Lower lobe of right lung (tissue), 2 donors: ENCODE measurements at regions not wholly inside any gene's neighbourhood (a gene's known extent, or its start where the extent isn't known, plus 50 kb on each side); places are given as distances from the start of the nearest gene placed in this dataset.

ENCODE experiments used
- ATAC-seq, 2 donors: fragments of 200-7000 bp; cut with Tn5 transposase; one replicate each; pipeline ENCODE4 v1.9.1; 2020 to 2022; ENCODE audit warnings: mild to moderate bottlenecking in 2 of 2, moderate library complexity in 2 of 2
- DNase-seq: peaks from one replicate; pipeline ENCODE4 v3.0.0-alpha.2; 2020
- H3K27ac ChIP-seq: fragments of 200-600 bp; one replicate; pipeline ENCODE4 v1.8.0; 2022
- H3K27me3 ChIP-seq: fragments of 200-600 bp; one replicate; pipeline ENCODE4 v1.8.0; 2022; ENCODE audit warnings: low read depth
- H3K36me3 ChIP-seq: fragments of 200-600 bp; one replicate; pipeline ENCODE4 v1.8.0; 2022; ENCODE audit warnings: mild to moderate bottlenecking
- H3K4me1 ChIP-seq: fragments of 200-600 bp; one replicate; pipeline ENCODE4 v1.8.0; 2022
- H3K4me3 ChIP-seq: fragments of 200-600 bp; one replicate; pipeline ENCODE4 v1.8.0; 2022; ENCODE audit warnings: mild to moderate bottlenecking
- H3K9me3 ChIP-seq: fragments of 200-600 bp; one replicate; pipeline ENCODE4 v1.8.0; 2022
- CTCF ChIP-seq: fragments of 200-600 bp; IDR thresholded peaks from one replicate; pipeline ENCODE4 v1.8.0; 2022; ENCODE audit warnings: antibody characterized with exemption, mild to moderate bottlenecking
- intact Hi-C: fragments of 100-400 bp; cut with DNase I; formaldehyde crosslinking; loops from one replicate; pipeline ENCODE4 v1.11.0; 2022
- donor health status: DM: no; HTN: yes; CAD: no; lungs with severe emphysema.

- ATAC-seq (no peak), DNase-seq (no peak)
- Histone ChIP-seq H3K4me1 (no peaks in the 10 kb centered on the region), H3K4me3 (no peak overlapping the region), H3K9me3 (no peaks in the 10 kb centered on the region), H3K36me3 (no peaks in the 10 kb centered on the region), H3K27me3 (no peaks in the 10 kb centered on the region), H3K27ac (no peak overlapping the region)
- intact Hi-C loops: no loop called here
- TF ChIP-seq CTCF: no peak
Observed at GRCh38 chr13:53357582-53357981, 329.0 kb downstream of the OLFM4 start.

- H3K27me3 ChIP-seq: no peaks in the 10 kb centered on the region
- no peak for DNase-seq
- no peak overlapping the region for H3K4me3 ChIP-seq
- ATAC-seq: no peak
- no peaks in the 10 kb centered on the region for H3K4me1 ChIP-seq
- H3K27ac ChIP-seq: no peak overlapping the region
- no peak for TF ChIP-seq CTCF
- H3K9me3 ChIP-seq: no peaks in the 10 kb centered on the region
- intact Hi-C loops: no loop called here
- no peaks in the 10 kb centered on the region for H3K36me3 ChIP-seq
Observed at GRCh38 chr13:53368948-53369347, 340.3 kb downstream of the OLFM4 start.

- H3K4me3 ChIP-seq: no peak overlapping the region
- H3K4me1 ChIP-seq: no peaks in the 10 kb centered on the region
- no peaks in the 10 kb centered on the region for H3K9me3 ChIP-seq
- DNase-seq (no peak), ATAC-seq (no peak)
- H3K27ac ChIP-seq: no peak overlapping the region
- no peaks in the 10 kb centered on the region for H3K27me3 ChIP-seq
- intact Hi-C loops: no loop called here
- no peaks in the 10 kb centered on the region for H3K36me3 ChIP-seq
- no peak for TF ChIP-seq CTCF
Observed at GRCh38 chr13:53379485-53379884, 350.9 kb downstream of the OLFM4 start.

- no peak for TF ChIP-seq CTCF
- no peak overlapping the region for H3K4me3 ChIP-seq
- no peaks in the 10 kb centered on the region for H3K36me3 ChIP-seq
- ATAC-seq: no peak
- no peaks in the 10 kb centered on the region for H3K4me1 ChIP-seq
- H3K27ac ChIP-seq: no peak overlapping the region
- intact Hi-C loops: no loop called here
- H3K27me3 ChIP-seq: no peaks in the 10 kb centered on the region
- no peak for DNase-seq
- no peaks in the 10 kb centered on the region for H3K9me3 ChIP-seq
Observed at GRCh38 chr13:53382008-53382407, 353.4 kb downstream of the OLFM4 start.

GRCh38 chr13:53398051-53398450, 369.4 kb downstream of the OLFM4 start:
- ATAC-seq (no peak), DNase-seq (no peak)
- TF ChIP-seq CTCF: no peak
- Histone ChIP-seq H3K9me3 (no peaks in the 10 kb centered on the region), H3K27ac (no peak overlapping the region), H3K4me1 (no peaks in the 10 kb centered on the region), H3K27me3 (no peaks in the 10 kb centered on the region), H3K4me3 (no peak overlapping the region), H3K36me3 (no peaks in the 10 kb centered on the region)
- intact Hi-C loops: no loop called here

GRCh38 chr13:53405616-53406015, 377.0 kb downstream of the OLFM4 start:
- no peak overlapping the region for H3K27ac ChIP-seq
- DNase-seq: no peak

More at GRCh38 chr13:53405616-53406015, 377.0 kb downstream of the OLFM4 start:
- H3K4me3 ChIP-seq: no peak overlapping the region
- no peaks in the 10 kb centered on the region for H3K4me1 ChIP-seq
- TF ChIP-seq CTCF: no peak
- no peaks in the 10 kb centered on the region for H3K36me3 ChIP-seq
- H3K9me3 ChIP-seq: no peaks in the 10 kb centered on the region
- intact Hi-C loops: no loop called here
- no peak for ATAC-seq
- no peaks in the 10 kb centered on the region for H3K27me3 ChIP-seq
